H1 (cell line): ENCODE measurements at regions not wholly inside any gene's neighbourhood (a gene's known extent, or its start where the extent isn't known, plus 50 kb on each side); places are given as distances from the start of the nearest gene placed in this dataset.

Source experiments
- CTCF ChIA-PET: fragments of 300-600 bp; sonication (Branson Sonifier 250); formaldehyde crosslinking; loops from one replicate; lab custom pipeline; 2021; ENCODE audit not compliant: partially characterized antibody; lab: Charles Lee
- POLR2A ChIA-PET: fragments of 300-600 bp; sonication (Branson Sonifier 250); formaldehyde crosslinking; loops from one replicate; lab custom pipeline; 2021; ENCODE audit warnings: inconsistent platforms; ENCODE audit not compliant: partially characterized antibody; lab: Charles Lee
- DNase-seq, 2 experiments: peaks; one replicate each; pipeline versions ENCODE4 v3.0.0 to v3.0.0-alpha.2; 2010 to 2022; ENCODE audit warnings: low spot score in 2 of 2, low read depth in 1 of 2, mixed read lengths in 1 of 2
- FAIRE-seq: peaks from 2 replicates; lab custom pipeline; 2011; peaks lifted over from hg19 to GRCh38; lab: Jason Lieb, UNC
- H2AFZ ChIP-seq: 2 replicates; pipeline ENCODE4 v1.8.1; 2012; ENCODE audit warnings: low read length, inconsistent platforms
- H2AK5ac ChIP-seq: 2 replicates; pipeline ENCODE4 v1.6.1; 2013; ENCODE audit warnings: low read depth, low read length
- H2BK120ac ChIP-seq: replicated peaks from 2 replicates; pipeline ENCODE3; 2013; ENCODE audit warnings: low read depth, low read length, inconsistent platforms
- H2BK12ac ChIP-seq: 2 replicates; pipeline ENCODE4 v1.6.1; 2013; ENCODE audit warnings: low read depth, low read length
- H2BK15ac ChIP-seq: 2 replicates; pipeline ENCODE4 v1.6.1; 2013; ENCODE audit warnings: low read length
- H2BK20ac ChIP-seq: 2 replicates; pipeline ENCODE4 v1.6.1; 2013; ENCODE audit warnings: low read length
- H2BK5ac ChIP-seq: 2 replicates; pipeline ENCODE4 v1.6.1; 2013; ENCODE audit warnings: low read depth, low read length
- H3K14ac ChIP-seq: 2 replicates; pipeline ENCODE4 v1.6.1; 2013; ENCODE audit warnings: inconsistent platforms; ENCODE audit not compliant: insufficient read length
- H3K18ac ChIP-seq: 2 replicates; pipeline ENCODE4 v1.6.1; 2013; ENCODE audit warnings: low read length; ENCODE audit errors: extremely low read depth
- H3K23ac ChIP-seq: 2 replicates; pipeline ENCODE4 v1.6.1; 2013; ENCODE audit warnings: inconsistent platforms; ENCODE audit not compliant: insufficient read length
- H3K23me2 ChIP-seq: 2 replicates; pipeline ENCODE4 v1.6.1; 2013; ENCODE audit warnings: low read depth, low read length
- H3K27ac ChIP-seq: 2 replicates; pipeline ENCODE4 v1.6.1; 2011; ENCODE audit warnings: low read depth, low read length, inconsistent platforms
- H3K27me3 ChIP-seq, 4 experiments: replicated peaks in 1 of 4; 1 replicate in 1 of 4; 2 replicates in 3 of 4; pipeline versions ENCODE4 v1.6.1 to v1.8.1; 2011 to 2013; ENCODE audit warnings: low read length in 3 of 4, mild to moderate bottlenecking in 3 of 4, inconsistent platforms in 2 of 4, mixed read lengths in 2 of 4, moderate library complexity in 1 of 4; ENCODE audit not compliant: control insufficient read depth in 3 of 4, insufficient read depth in 3 of 4; ENCODE audit errors: extremely low read depth in 1 of 4
- H3K36me3 ChIP-seq, 4 experiments: 2 replicates each; pipeline versions ENCODE4 v1.6.1 to v1.8.1; 2011 to 2013; ENCODE audit warnings: mild to moderate bottlenecking in 4 of 4, low read length in 3 of 4, moderate library complexity in 2 of 4, control low read depth in 1 of 4, inconsistent platforms in 1 of 4; ENCODE audit not compliant: insufficient read depth in 4 of 4, control insufficient read depth in 2 of 4
- H3K4ac ChIP-seq: replicated peaks from 2 replicates; pipeline ENCODE3; 2013; ENCODE audit warnings: low read length, low read depth, mixed read lengths, inconsistent platforms; ENCODE audit not compliant: insufficient read length
- H3K4me1 ChIP-seq, 4 experiments: replicated peaks in 1 of 4; 1 replicate in 1 of 4; 2 replicates in 3 of 4; pipeline versions ENCODE4 v1.6.1 to v1.8.1; 2011 to 2013; ENCODE audit warnings: low read length in 3 of 4, inconsistent platforms in 2 of 4, mixed read lengths in 1 of 4; ENCODE audit not compliant: insufficient read depth in 4 of 4, control insufficient read depth in 3 of 4
- H3K4me2 ChIP-seq, 2 experiments: 2 replicates each; pipeline versions ENCODE4 v1.6.1 to v1.8.1; 2011 to 2013; ENCODE audit warnings: low read depth in 2 of 2, low read length in 2 of 2, control low read depth in 1 of 2, inconsistent platforms in 1 of 2, mild to moderate bottlenecking in 1 of 2; ENCODE audit not compliant: insufficient read depth in 1 of 2
- H3K4me3 ChIP-seq, 4 experiments: fragments of 200-600, 300-600 bp in 1 of 4; sonication (generic), shearing (Covaris generic), sonication (Bioruptor Twin) in 1 of 4; 2 replicates each; pipeline versions ENCODE4 v1.5.1 to v1.8.1; 2011 to 2016; ENCODE audit warnings: low read length in 4 of 4, low read depth in 3 of 4, control low read depth in 2 of 4, inconsistent platforms in 2 of 4, mild to moderate bottlenecking in 2 of 4, mixed read lengths in 1 of 4, moderate library complexity in 1 of 4; ENCODE audit not compliant: insufficient read depth in 2 of 4; ENCODE audit errors: extremely low read depth in 1 of 4
- H3K56ac ChIP-seq: replicated peaks from 2 replicates; pipeline ENCODE3; 2013; ENCODE audit warnings: low read depth, mild to moderate bottlenecking, mixed read lengths, low read length, inconsistent platforms; ENCODE audit not compliant: insufficient read length
- H3K79me1 ChIP-seq: 2 replicates; pipeline ENCODE4 v1.6.1; 2013; ENCODE audit warnings: low read depth, low read length, control low read depth
- H3K79me2 ChIP-seq, 2 experiments: 2 replicates each; pipeline versions ENCODE4 v1.6.1 to v1.8.1; 2012 to 2013; ENCODE audit warnings: low read length in 2 of 2, mild to moderate bottlenecking in 2 of 2, inconsistent platforms in 1 of 2; ENCODE audit not compliant: insufficient read depth in 2 of 2, control insufficient read depth in 1 of 2
- H3K9ac ChIP-seq, 4 experiments: replicated peaks in 1 of 4; 1 replicate in 1 of 4; 2 replicates in 3 of 4; pipeline versions ENCODE4 v1.6.1 to v1.8.1; 2011 to 2013; ENCODE audit warnings: low read depth in 3 of 4, low read length in 3 of 4, control low read depth in 2 of 4, mild to moderate bottlenecking in 2 of 4, moderate library complexity in 2 of 4, inconsistent platforms in 1 of 4; ENCODE audit errors: extremely low read depth in 1 of 4
- H3K9me3 ChIP-seq, 2 experiments: 2 replicates each; pipeline versions ENCODE4 v1.6.1 to v1.8.1; 2012 to 2013; ENCODE audit warnings: mild to moderate bottlenecking in 2 of 2, moderate library complexity in 2 of 2, control low read depth in 1 of 2, inconsistent platforms in 1 of 2, low read depth in 1 of 2, low read length in 1 of 2, mixed read lengths in 1 of 2; ENCODE audit not compliant: insufficient read depth in 2 of 2
- H4K20me1 ChIP-seq, 2 experiments: replicated peaks in 1 of 2; 2 replicates each; pipeline versions ENCODE3 to v1.8.1; 2011 to 2013; ENCODE audit warnings: inconsistent platforms in 2 of 2, low read length in 2 of 2, mild to moderate bottlenecking in 1 of 2; ENCODE audit not compliant: insufficient read depth in 2 of 2, control insufficient read depth in 1 of 2
- H4K5ac ChIP-seq: 2 replicates; pipeline ENCODE4 v1.6.1; 2013; ENCODE audit warnings: low read length, low read depth, mixed read lengths, inconsistent platforms; ENCODE audit not compliant: insufficient read length
- H4K8ac ChIP-seq: 2 replicates; pipeline ENCODE4 v1.8.0; 2013; ENCODE audit warnings: mild to moderate bottlenecking, moderate library complexity, low read length, inconsistent platforms; ENCODE audit not compliant: insufficient read depth; ENCODE audit errors: extremely low read depth
- H4K91ac ChIP-seq: replicated peaks from 2 replicates; pipeline ENCODE3; 2013; ENCODE audit warnings: low read length, mixed read lengths, inconsistent platforms; ENCODE audit not compliant: insufficient read length
- BRCA1 ChIP-seq: IDR thresholded peaks from 2 replicates; pipeline ENCODE4 v1.6.1; 2012; ENCODE audit warnings: low read depth, low read length, improper control_type of control experiment
- GTF2F1 ChIP-seq: IDR thresholded peaks from 2 replicates; pipeline ENCODE4 v1.6.1; 2012; ENCODE audit warnings: low read depth, low read length, improper control_type of control experiment, borderline replicate concordance
- NRF1 ChIP-seq: IDR thresholded peaks from 2 replicates; pipeline ENCODE4 v1.6.1; 2011; ENCODE audit warnings: mild to moderate bottlenecking, low read depth, low read length, improper control_type of control experiment
- SRF ChIP-seq: IDR thresholded peaks from 2 replicates; pipeline ENCODE4 v1.6.1; 2011; ENCODE audit warnings: mild to moderate bottlenecking, low read depth, low read length, moderate library complexity
- TCF12 ChIP-seq: IDR thresholded peaks from 2 replicates; pipeline ENCODE4 v1.6.1; 2011; ENCODE audit warnings: low read depth, mild to moderate bottlenecking, low read length
- WGBS, 2 experiments: shearing (Covaris generic) in 1 of 2; methylation state at CpG; one replicate each; pipeline versions ENCODE4 v1.1.6 to v1.1.7; 2013 to 2015; ENCODE audit warnings: low lambda C conversion rate in 2 of 2, mixed read lengths in 2 of 2, inconsistent platforms in 1 of 2, low coverage in 1 of 2, missing lambda C conversion rate in 1 of 2; ENCODE audit not compliant: insufficient replicate concordance in 2 of 2, insufficient coverage in 1 of 2, insufficient read length in 1 of 2; ENCODE audit errors: extremely low coverage in 1 of 2, missing lambda C conversion rate in 1 of 2; 5-methylcytosine and 5-hydroxymethylcytosine counted together

- FAIRE-seq (no peak), DNase-seq (no peak)
- no peaks in the 10 kb centered on the region for H3K27me3 ChIP-seq
- CTCF ChIA-PET, result interaction anchor here (0.8 to 3.1 kb wide), 4 partner anchors 9 to 11 kb away, joined by 3 to 10 read pairs (median 4); no protein-coding TSS in a partner anchor
- TF ChIP-seq NRF1, result no peak
- no peak for TF ChIP-seq BRCA1
- TF ChIP-seq GTF2F1, result no peak
- no peak for TF ChIP-seq SRF
- no peak for TF ChIP-seq TCF12
- no peak overlapping the region for H3K23ac ChIP-seq
- no peaks in the 10 kb centered on the region for H3K9me3 ChIP-seq
- POLR2A ChIA-PET, result no interaction called here
- no peak overlapping the region for H3K27ac ChIP-seq
- H3K4me3 ChIP-seq, result no peak overlapping the region
- no peak overlapping the region for H3K56ac ChIP-seq
- H3K79me2 ChIP-seq, result no peaks in the 10 kb centered on the region
- H2BK15ac ChIP-seq, result no peak overlapping the region
- H3K14ac ChIP-seq, result no peak overlapping the region
- H2AFZ ChIP-seq, result no peak overlapping the region
- no peak overlapping the region for H4K91ac ChIP-seq
- no peak overlapping the region for H3K4ac ChIP-seq
- H4K20me1 ChIP-seq, result no peaks in the 10 kb centered on the region
- no peak overlapping the region for H3K18ac ChIP-seq
- H3K23me2 ChIP-seq, result no peaks in the 10 kb centered on the region; the same call in 1 of the 2 replicates
- no peak overlapping the region for H2AK5ac ChIP-seq
- H2BK20ac ChIP-seq, result no peak overlapping the region
- no peak overlapping the region for H3K9ac ChIP-seq
- H3K36me3 ChIP-seq, result no peaks in the 10 kb centered on the region
- no peak overlapping the region for H2BK12ac ChIP-seq
- no peaks in the 10 kb centered on the region for H3K4me1 ChIP-seq
- whole genome bisulfite sequencing, 2 experiments, result 93% methylated on average over 3 of the region's 3 CpGs; no CpG with 5 or more reads in 1 of the 2 experiments
- no peak overlapping the region for H4K8ac ChIP-seq
- H2BK120ac ChIP-seq, result no peak overlapping the region
- H2BK5ac ChIP-seq, result no peak overlapping the region
- H3K4me2 ChIP-seq, result no peak overlapping the region
- H3K79me1 ChIP-seq, result no peaks in the 10 kb centered on the region
- no peak overlapping the region for H4K5ac ChIP-seq
Measured at GRCh38 chr3:135781026-135781815, 184.3 kb upstream of the PPP2R3A start.
